ENCODE measurements at regions not wholly inside any gene's neighbourhood (a gene's known extent, or its start where the extent isn't known, plus 50 kb on each side); places are given as distances from the start of the nearest gene placed in this dataset.
"Not testable (repeated sequence)": the region's sequence is repeated elsewhere in the genome, so short reads cannot be mapped to it uniquely, and the experiment has no call there.

GRCh38 chr6:101181006-101181405 is 212.5 kb upstream of the GRIK2 start:
- H3K27ac ChIP-seq (ENCODE audit: low read depth, low read length), result no peak overlapping the region
- H3K79me2 ChIP-seq (ENCODE audit: insufficient read depth, low read length), result no peaks in the 10 kb centered on the region
- no peaks in the 10 kb centered on the region for H3K9me3 ChIP-seq (ENCODE audit: insufficient read depth, low read length)
- no peak overlapping the region for H2AFZ ChIP-seq (ENCODE audit: low read depth, low read length, severe bottlenecking)
- TF ChIP-seq EZH2phosphoT487 (conservative IDR thresholded peaks at IDR 0.05; ENCODE audit: low read length) (no peak), CTCF (IDR thresholded peaks at IDR 0.05; ENCODE audit: insufficient read depth, low read length, poor library complexity, severe bottlenecking) (no peak)
- no peaks in the 10 kb centered on the region for H3K36me3 ChIP-seq (ENCODE audit: low read length)
- no peak overlapping the region for H3K4me2 ChIP-seq (ENCODE audit: low read depth, low read length, poor library complexity, severe bottlenecking)
- H4K20me1 ChIP-seq (ENCODE audit: low read depth, low read length), result no peaks in the 10 kb centered on the region
- H3K27me3 ChIP-seq (ENCODE audit: low read length), result no peaks in the 10 kb centered on the region
- H3K4me3 ChIP-seq (ENCODE audit: insufficient read depth, low read length, poor library complexity, severe bottlenecking), result no peak overlapping the region
- H3K9me2 ChIP-seq (replicated peaks; ENCODE audit: insufficient read depth, low read length), result no peaks in the 10 kb centered on the region
- no peaks in the 10 kb centered on the region for H3F3A ChIP-seq (ENCODE audit: insufficient read depth)
- no peak overlapping the region for H3K9ac ChIP-seq (ENCODE audit: low read length)

DNA sequence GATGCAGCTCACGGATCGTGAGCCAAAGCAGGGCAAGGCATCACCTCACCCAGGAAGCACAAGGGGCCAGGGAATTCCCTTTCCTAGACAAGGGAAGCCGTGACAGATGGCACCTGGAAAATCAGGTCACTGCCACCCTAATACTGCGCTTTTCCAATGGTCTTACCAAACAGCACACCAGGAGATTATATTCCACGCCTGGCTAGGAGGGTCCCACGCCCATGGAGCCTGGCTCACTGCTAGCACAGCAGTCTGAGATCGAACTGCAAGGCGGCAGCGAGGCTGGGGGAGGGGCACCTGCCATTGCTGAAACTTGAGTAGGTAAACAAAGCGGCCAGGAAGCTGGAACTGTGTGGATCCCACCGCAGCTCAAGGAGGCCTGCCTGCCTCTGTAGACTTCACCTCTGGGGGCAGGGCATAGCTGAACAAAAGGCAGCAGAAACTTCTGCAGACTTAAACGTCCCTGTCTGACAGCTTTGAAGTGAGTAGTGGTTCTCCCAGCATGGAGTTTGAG is 205.2 kb upstream of the GRIK2 start:
- not testable (repeated sequence) for H2AFZ ChIP-seq (ENCODE audit: low read depth, low read length, severe bottlenecking); H3F3A ChIP-seq (ENCODE audit: insufficient read depth); H3K9ac ChIP-seq (ENCODE audit: low read length); H3K4me3 ChIP-seq (ENCODE audit: insufficient read depth, low read length, poor library complexity, severe bottlenecking); H3K9me3 ChIP-seq (ENCODE audit: insufficient read depth, low read length); H3K9me2 ChIP-seq (replicated peaks; ENCODE audit: insufficient read depth, low read length); H3K36me3 ChIP-seq (ENCODE audit: low read length); H3K79me2 ChIP-seq (ENCODE audit: insufficient read depth, low read length); H3K27ac ChIP-seq (ENCODE audit: low read depth, low read length); H3K4me2 ChIP-seq (ENCODE audit: low read depth, low read length, poor library complexity, severe bottlenecking); H3K27me3 ChIP-seq (ENCODE audit: low read length); H4K20me1 ChIP-seq (ENCODE audit: low read depth, low read length)

- no peak overlapping the region for H3K9ac ChIP-seq (ENCODE audit: low read length)
- no peak overlapping the region for H2AFZ ChIP-seq (ENCODE audit: low read depth, low read length, severe bottlenecking)
- no peaks in the 10 kb centered on the region for H3K36me3 ChIP-seq (ENCODE audit: low read length)
- H3F3A ChIP-seq (ENCODE audit: insufficient read depth), result no peaks in the 10 kb centered on the region
- no peak overlapping the region for H3K27ac ChIP-seq (ENCODE audit: low read depth, low read length)
- no peaks in the 10 kb centered on the region for H3K79me2 ChIP-seq (ENCODE audit: insufficient read depth, low read length)
- H3K4me2 ChIP-seq (ENCODE audit: low read depth, low read length, poor library complexity, severe bottlenecking), result no peak overlapping the region
- no peaks in the 10 kb centered on the region for H4K20me1 ChIP-seq (ENCODE audit: low read depth, low read length)
- H3K27me3 ChIP-seq (ENCODE audit: low read length), result no peaks in the 10 kb centered on the region
- no peak overlapping the region for H3K4me3 ChIP-seq (ENCODE audit: insufficient read depth, low read length, poor library complexity, severe bottlenecking)
- no peaks in the 10 kb centered on the region for H3K9me3 ChIP-seq (ENCODE audit: insufficient read depth, low read length)
- TF ChIP-seq CTCF (IDR thresholded peaks at IDR 0.05; ENCODE audit: insufficient read depth, low read length, poor library complexity, severe bottlenecking), result no peak
- TF ChIP-seq EZH2phosphoT487 (conservative IDR thresholded peaks at IDR 0.05; ENCODE audit: low read length), result no peak
- no peaks in the 10 kb centered on the region for H3K9me2 ChIP-seq (replicated peaks; ENCODE audit: insufficient read depth, low read length)
Measured at GRCh38 chr6:101195588-101195987, 197.9 kb upstream of the GRIK2 start.

- no peak overlapping the region for H3K4me3 ChIP-seq (ENCODE audit: insufficient read depth, low read length, poor library complexity, severe bottlenecking)
- H2AFZ ChIP-seq (ENCODE audit: low read depth, low read length, severe bottlenecking), result no peak overlapping the region
- no peaks in the 10 kb centered on the region for H3K79me2 ChIP-seq (ENCODE audit: insufficient read depth, low read length)
- no peaks in the 10 kb centered on the region for H4K20me1 ChIP-seq (ENCODE audit: low read depth, low read length)
- no peaks in the 10 kb centered on the region for H3K9me2 ChIP-seq (replicated peaks; ENCODE audit: insufficient read depth, low read length)
- no peak overlapping the region for H3K27ac ChIP-seq (ENCODE audit: low read depth, low read length)
- no peak overlapping the region for H3K4me2 ChIP-seq (ENCODE audit: low read depth, low read length, poor library complexity, severe bottlenecking)
- no peaks in the 10 kb centered on the region for H3F3A ChIP-seq (ENCODE audit: insufficient read depth)
- H3K27me3 ChIP-seq (ENCODE audit: low read length), result no peaks in the 10 kb centered on the region
- no peaks in the 10 kb centered on the region for H3K36me3 ChIP-seq (ENCODE audit: low read length)
- TF ChIP-seq CTCF (IDR thresholded peaks at IDR 0.05; ENCODE audit: insufficient read depth, low read length, poor library complexity, severe bottlenecking) (no peak), EZH2phosphoT487 (conservative IDR thresholded peaks at IDR 0.05; ENCODE audit: low read length) (no peak)
- no peak overlapping the region for H3K9ac ChIP-seq (ENCODE audit: low read length)
- H3K9me3 ChIP-seq (ENCODE audit: insufficient read depth, low read length), result no peaks in the 10 kb centered on the region
Measured at GRCh38 chr6:101199441-101199840, 194.1 kb upstream of the GRIK2 start.

Measured in SU-DHL-6 (cell line).